PC-9 (cell line): ENCODE measurements at regions not wholly inside any gene's neighbourhood (a gene's known extent, or its start where the extent isn't known, plus 50 kb on each side); places are given as distances from the start of the nearest gene placed in this dataset.

Experiments used
- EZH2 ChIP-seq: fragments of 200-600 bp; sonication (generic); IDR thresholded peaks from 2 replicates; pipeline ENCODE4 v1.8.0; 2017; ENCODE audit warnings: antibody characterized with exemption, low read depth
- TF ChIP-seq, protein P1 (sequence below): fragments of 200-600 bp; sonication (generic); conservative IDR thresholded peaks from 2 replicates; pipeline ENCODE4 v1.6.1; 2017; ENCODE audit warnings: mixed run types, antibody characterized with exemption, mild to moderate bottlenecking, moderate library complexity

DNA sequence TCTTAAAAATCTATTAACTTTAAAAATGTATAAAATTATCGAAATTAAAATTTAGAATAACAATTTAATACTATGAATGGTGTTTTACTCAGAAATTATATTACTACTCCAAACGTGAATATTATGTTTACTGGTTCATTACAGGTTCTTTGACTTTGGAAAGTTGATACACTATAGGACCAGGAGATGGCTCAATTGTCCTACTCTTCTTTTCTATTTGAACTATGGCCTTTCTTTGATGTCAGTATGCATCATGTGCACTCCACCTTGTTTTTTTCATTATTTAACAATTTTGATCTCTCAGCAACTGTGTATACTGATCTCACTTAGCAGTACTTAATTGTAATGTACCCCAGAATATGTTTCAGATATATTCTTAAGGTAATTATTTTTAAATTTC lies 391.5 kb upstream of the MANEA start:
- TF ChIP-seq, protein P1, sequence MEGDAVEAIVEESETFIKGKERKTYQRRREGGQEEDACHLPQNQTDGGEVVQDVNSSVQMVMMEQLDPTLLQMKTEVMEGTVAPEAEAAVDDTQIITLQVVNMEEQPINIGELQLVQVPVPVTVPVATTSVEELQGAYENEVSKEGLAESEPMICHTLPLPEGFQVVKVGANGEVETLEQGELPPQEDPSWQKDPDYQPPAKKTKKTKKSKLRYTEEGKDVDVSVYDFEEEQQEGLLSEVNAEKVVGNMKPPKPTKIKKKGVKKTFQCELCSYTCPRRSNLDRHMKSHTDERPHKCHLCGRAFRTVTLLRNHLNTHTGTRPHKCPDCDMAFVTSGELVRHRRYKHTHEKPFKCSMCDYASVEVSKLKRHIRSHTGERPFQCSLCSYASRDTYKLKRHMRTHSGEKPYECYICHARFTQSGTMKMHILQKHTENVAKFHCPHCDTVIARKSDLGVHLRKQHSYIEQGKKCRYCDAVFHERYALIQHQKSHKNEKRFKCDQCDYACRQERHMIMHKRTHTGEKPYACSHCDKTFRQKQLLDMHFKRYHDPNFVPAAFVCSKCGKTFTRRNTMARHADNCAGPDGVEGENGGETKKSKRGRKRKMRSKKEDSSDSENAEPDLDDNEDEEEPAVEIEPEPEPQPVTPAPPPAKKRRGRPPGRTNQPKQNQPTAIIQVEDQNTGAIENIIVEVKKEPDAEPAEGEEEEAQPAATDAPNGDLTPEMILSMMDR = no peak
- TF ChIP-seq EZH2 = no peak
